ENCODE measurements at regions not wholly inside any gene's neighbourhood (a gene's known extent, or its start where the extent isn't known, plus 50 kb on each side); places are given as distances from the start of the nearest gene placed in this dataset.

GRCh38 chrX:110531873-110532580 is 173.4 kb downstream of the RTL9 start:
- Histone ChIP-seq H3K27me3 (ENCODE audit: control insufficient read depth in 4 of 4, insufficient read depth in 4 of 4, low read length in 3 of 4) (no peaks in the 10 kb centered on the region), H3K9me3 (ENCODE audit: control insufficient read depth in 4 of 4, low read length in 3 of 4) (no peaks in the 10 kb centered on the region), H3K27ac (ENCODE audit: low read depth in 1 of 2, low read length in 2 of 2) (no peak overlapping the region), H3K4me3 (ENCODE audit: low read depth in 1 of 3, low read length in 3 of 3) (no peak overlapping the region), H3K4me1 (ENCODE audit: control insufficient read depth in 4 of 4, insufficient read depth in 4 of 4, low read length in 3 of 4) (no peaks in the 10 kb centered on the region), H3K9ac (ENCODE audit: low read depth in 1 of 2, low read length in 2 of 2) (no peak overlapping the region), H3K36me3 (ENCODE audit: control insufficient read depth in 4 of 4, insufficient read depth in 3 of 4, low read depth in 1 of 4, low read length in 3 of 4) (no peaks in the 10 kb centered on the region)
- TF ChIP-seq FOXA2 (IDR thresholded peaks at IDR 0.05) (no peak), ZBTB33 (IDR thresholded peaks at IDR 0.05) (no peak), FOXA1 (IDR thresholded peaks at IDR 0.05) (no peak), RAD21 (IDR thresholded peaks at IDR 0.05) (no peak), HNF4G (IDR thresholded peaks at IDR 0.05) (no peak), HNF4A (conservative IDR thresholded peaks at IDR 0.05) (no peak), JUND (IDR thresholded peaks at IDR 0.05) (no peak), TAF1 (conservative IDR thresholded peaks at IDR 0.05) (no peak), NR2F2 (IDR thresholded peaks at IDR 0.05) (no peak), GABPA (IDR thresholded peaks at IDR 0.05 in 1 of 2, conservative IDR thresholded peaks at IDR 0.05 in 1 of 2) (no peak), SP1 (IDR thresholded peaks at IDR 0.05) (no peak), CTCF (IDR thresholded peaks at IDR 0.05; ENCODE audit: low read depth, low read length, missing input control) (no peak), RXRA (IDR thresholded peaks at IDR 0.05) (no peak), EGR1 (IDR thresholded peaks at IDR 0.05; ENCODE audit: low read depth in 2 of 2) (no peak), YY1 (IDR thresholded peaks at IDR 0.05) (no peak)
- TF ChIP-seq, protein P1, sequence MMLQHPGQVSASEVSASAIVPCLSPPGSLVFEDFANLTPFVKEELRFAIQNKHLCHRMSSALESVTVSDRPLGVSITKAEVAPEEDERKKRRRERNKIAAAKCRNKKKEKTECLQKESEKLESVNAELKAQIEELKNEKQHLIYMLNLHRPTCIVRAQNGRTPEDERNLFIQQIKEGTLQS (IDR thresholded peaks at IDR 0.05), result no peak
- TF ChIP-seq, protein P2, sequence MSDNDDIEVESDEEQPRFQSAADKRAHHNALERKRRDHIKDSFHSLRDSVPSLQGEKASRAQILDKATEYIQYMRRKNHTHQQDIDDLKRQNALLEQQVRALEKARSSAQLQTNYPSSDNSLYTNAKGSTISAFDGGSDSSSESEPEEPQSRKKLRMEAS (IDR thresholded peaks at IDR 0.05), result no peak
- TF ChIP-seq, protein P3, sequence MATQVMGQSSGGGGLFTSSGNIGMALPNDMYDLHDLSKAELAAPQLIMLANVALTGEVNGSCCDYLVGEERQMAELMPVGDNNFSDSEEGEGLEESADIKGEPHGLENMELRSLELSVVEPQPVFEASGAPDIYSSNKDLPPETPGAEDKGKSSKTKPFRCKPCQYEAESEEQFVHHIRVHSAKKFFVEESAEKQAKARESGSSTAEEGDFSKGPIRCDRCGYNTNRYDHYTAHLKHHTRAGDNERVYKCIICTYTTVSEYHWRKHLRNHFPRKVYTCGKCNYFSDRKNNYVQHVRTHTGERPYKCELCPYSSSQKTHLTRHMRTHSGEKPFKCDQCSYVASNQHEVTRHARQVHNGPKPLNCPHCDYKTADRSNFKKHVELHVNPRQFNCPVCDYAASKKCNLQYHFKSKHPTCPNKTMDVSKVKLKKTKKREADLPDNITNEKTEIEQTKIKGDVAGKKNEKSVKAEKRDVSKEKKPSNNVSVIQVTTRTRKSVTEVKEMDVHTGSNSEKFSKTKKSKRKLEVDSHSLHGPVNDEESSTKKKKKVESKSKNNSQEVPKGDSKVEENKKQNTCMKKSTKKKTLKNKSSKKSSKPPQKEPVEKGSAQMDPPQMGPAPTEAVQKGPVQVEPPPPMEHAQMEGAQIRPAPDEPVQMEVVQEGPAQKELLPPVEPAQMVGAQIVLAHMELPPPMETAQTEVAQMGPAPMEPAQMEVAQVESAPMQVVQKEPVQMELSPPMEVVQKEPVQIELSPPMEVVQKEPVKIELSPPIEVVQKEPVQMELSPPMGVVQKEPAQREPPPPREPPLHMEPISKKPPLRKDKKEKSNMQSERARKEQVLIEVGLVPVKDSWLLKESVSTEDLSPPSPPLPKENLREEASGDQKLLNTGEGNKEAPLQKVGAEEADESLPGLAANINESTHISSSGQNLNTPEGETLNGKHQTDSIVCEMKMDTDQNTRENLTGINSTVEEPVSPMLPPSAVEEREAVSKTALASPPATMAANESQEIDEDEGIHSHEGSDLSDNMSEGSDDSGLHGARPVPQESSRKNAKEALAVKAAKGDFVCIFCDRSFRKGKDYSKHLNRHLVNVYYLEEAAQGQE (IDR thresholded peaks at IDR 0.05), result no peak
- DNase-seq (ENCODE audit: low spot score), result no peak
- 70% methylated on average over 2 of the region's 2 CpGs for WGBS
